ENCODE measurements at regions not wholly inside any gene's neighbourhood (a gene's known extent, or its start where the extent isn't known, plus 50 kb on each side); places are given as distances from the start of the nearest gene placed in this dataset.

GRCh38 chr5:148720257-148720656, 65.9 kb upstream of the HTR4 start:
- H3K4me1 ChIP-seq (ENCODE audit: low read depth) = no peaks in the 10 kb centered on the region
- ATAC-seq (no peak), DNase-seq (no peak)
- H3K4me3 ChIP-seq = no peak overlapping the region
- TF ChIP-seq, protein P1, sequence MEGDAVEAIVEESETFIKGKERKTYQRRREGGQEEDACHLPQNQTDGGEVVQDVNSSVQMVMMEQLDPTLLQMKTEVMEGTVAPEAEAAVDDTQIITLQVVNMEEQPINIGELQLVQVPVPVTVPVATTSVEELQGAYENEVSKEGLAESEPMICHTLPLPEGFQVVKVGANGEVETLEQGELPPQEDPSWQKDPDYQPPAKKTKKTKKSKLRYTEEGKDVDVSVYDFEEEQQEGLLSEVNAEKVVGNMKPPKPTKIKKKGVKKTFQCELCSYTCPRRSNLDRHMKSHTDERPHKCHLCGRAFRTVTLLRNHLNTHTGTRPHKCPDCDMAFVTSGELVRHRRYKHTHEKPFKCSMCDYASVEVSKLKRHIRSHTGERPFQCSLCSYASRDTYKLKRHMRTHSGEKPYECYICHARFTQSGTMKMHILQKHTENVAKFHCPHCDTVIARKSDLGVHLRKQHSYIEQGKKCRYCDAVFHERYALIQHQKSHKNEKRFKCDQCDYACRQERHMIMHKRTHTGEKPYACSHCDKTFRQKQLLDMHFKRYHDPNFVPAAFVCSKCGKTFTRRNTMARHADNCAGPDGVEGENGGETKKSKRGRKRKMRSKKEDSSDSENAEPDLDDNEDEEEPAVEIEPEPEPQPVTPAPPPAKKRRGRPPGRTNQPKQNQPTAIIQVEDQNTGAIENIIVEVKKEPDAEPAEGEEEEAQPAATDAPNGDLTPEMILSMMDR (IDR thresholded peaks at IDR 0.05) = no peak
- no peaks in the 10 kb centered on the region for H3K9me3 ChIP-seq
- H3K36me3 ChIP-seq (ENCODE audit: low read depth) = no peaks in the 10 kb centered on the region
- intact Hi-C loops (cut with DNase I, micrococcal nuclease) = no loop called here

GRCh38 chr5:148723143-148723542, 68.8 kb upstream of the HTR4 start:
- Histone ChIP-seq H3K4me1 (ENCODE audit: low read depth) (no peaks in the 10 kb centered on the region), H3K4me3 (no peak overlapping the region), H3K36me3 (ENCODE audit: low read depth) (no peaks in the 10 kb centered on the region), H3K9me3 (no peaks in the 10 kb centered on the region)
- DNase-seq = no peak
- intact Hi-C loops (cut with DNase I, micrococcal nuclease) = no loop called here
- TF ChIP-seq, protein P1 (IDR thresholded peaks at IDR 0.05) = no peak
- no peak for ATAC-seq

- DNase-seq (no peak), ATAC-seq (peak; percentile 62)
- no peak overlapping the region for H3K4me3 ChIP-seq
- intact Hi-C loops (cut with DNase I, micrococcal nuclease) = loop anchor here (5.0 kb wide), 2 partner anchors 283 to 548 kb away; no protein-coding TSS in a partner anchor
- TF ChIP-seq, protein P1 (IDR thresholded peaks at IDR 0.05) = no peak
- H3K4me1 ChIP-seq (ENCODE audit: low read depth) = no peaks in the 10 kb centered on the region
- no peaks in the 10 kb centered on the region for H3K9me3 ChIP-seq
- H3K36me3 ChIP-seq (ENCODE audit: low read depth) = no peaks in the 10 kb centered on the region
Measured at GRCh38 chr5:148725675-148726074, 71.3 kb upstream of the HTR4 start.

GRCh38 chr5:148729182-148729581, 74.9 kb upstream of the HTR4 start:
- H3K36me3 ChIP-seq (ENCODE audit: low read depth) = no peaks in the 10 kb centered on the region
- no peaks in the 10 kb centered on the region for H3K9me3 ChIP-seq
- intact Hi-C loops (cut with DNase I, micrococcal nuclease) = loop anchor here (2.0 to 5.0 kb wide), 3 partner anchors 284 to 552 kb away; no protein-coding TSS in a partner anchor
- TF ChIP-seq, protein P1 (IDR thresholded peaks at IDR 0.05) = no peak
- ATAC-seq (peak; percentile 30), DNase-seq (no peak)
- H3K4me3 ChIP-seq = no peak overlapping the region
- H3K4me1 ChIP-seq (ENCODE audit: low read depth) = no peaks in the 10 kb centered on the region

- Histone ChIP-seq H3K4me3 (no peak overlapping the region), H3K9me3 (no peaks in the 10 kb centered on the region), H3K36me3 (ENCODE audit: low read depth) (no peaks in the 10 kb centered on the region), H3K4me1 (ENCODE audit: low read depth) (no peaks in the 10 kb centered on the region)
- DNase-seq = no peak
- ATAC-seq = no peak
- intact Hi-C loops (cut with DNase I, micrococcal nuclease) = loop anchor here (5.0 to 10.0 kb wide), 4 partner anchors 265 to 548 kb away; no protein-coding TSS in a partner anchor
- TF ChIP-seq, protein P1 (IDR thresholded peaks at IDR 0.05) = no peak
Measured at GRCh38 chr5:148730270-148730669, 75.9 kb upstream of the HTR4 start.

All from mucosa of descending colon (tissue), 3 donors.